OCI-LY1 (cell line): ENCODE measurements at regions not wholly inside any gene's neighbourhood (a gene's known extent, or its start where the extent isn't known, plus 50 kb on each side); places are given as distances from the start of the nearest gene placed in this dataset.

Source experiments
- H2AFZ ChIP-seq: fragments of 200-600 bp; sonication (generic), shearing (Covaris generic); 2 replicates; pipeline ENCODE4 v1.6.0; 2014; ENCODE audit warnings: antibody characterized with exemption, mild to moderate bottlenecking, low read length
- H3F3A ChIP-seq: fragments of 200-600 bp; sonication (generic), shearing (Covaris generic); 2 replicates; pipeline ENCODE4 v1.6.0; 2014; ENCODE audit warnings: mild to moderate bottlenecking, antibody characterized with exemption, low read length, moderate library complexity; ENCODE audit not compliant: insufficient read depth
- H3K27ac ChIP-seq: fragments of 200-600 bp; sonication (generic); 2 replicates; pipeline ENCODE4 v1.5.1; 2014; ENCODE audit warnings: low read length, mixed run types, mild to moderate bottlenecking, low read depth; ENCODE audit not compliant: poor library complexity, severe bottlenecking
- H3K27me3 ChIP-seq: fragments of 200-600 bp; sonication (generic); 2 replicates; pipeline ENCODE4 v1.6.0; 2014; ENCODE audit warnings: antibody characterized with exemption, mild to moderate bottlenecking, low read length, moderate library complexity; ENCODE audit not compliant: insufficient read depth
- H3K36me3 ChIP-seq: fragments of 200-600 bp; sonication (generic); 2 replicates; pipeline ENCODE4 v1.6.1; 2014; ENCODE audit warnings: mild to moderate bottlenecking, antibody characterized with exemption, low read length, moderate library complexity, mixed read lengths; ENCODE audit not compliant: insufficient read depth
- H3K4me1 ChIP-seq: fragments of 200-600 bp; sonication (generic); 2 replicates; pipeline ENCODE4 v1.5.1; 2014; ENCODE audit warnings: mild to moderate bottlenecking, low read length, moderate library complexity; ENCODE audit not compliant: insufficient read depth, severe bottlenecking
- H3K4me2 ChIP-seq: fragments of 200-600 bp; sonication (generic), shearing (Covaris generic); 2 replicates; pipeline ENCODE4 v1.6.1; 2014; ENCODE audit warnings: low read length
- H3K4me3 ChIP-seq: fragments of 200-600 bp; sonication (generic); 2 replicates; pipeline ENCODE4 v1.5.1; 2014; ENCODE audit warnings: low read length, low read depth, mild to moderate bottlenecking, mixed read lengths; ENCODE audit not compliant: poor library complexity, severe bottlenecking
- H3K79me2 ChIP-seq: fragments of 200-600 bp; shearing (Covaris generic); 2 replicates; pipeline ENCODE4 v1.6.1; 2016; ENCODE audit warnings: mixed run types, low read length, mixed read lengths; ENCODE audit not compliant: insufficient read depth
- H3K9ac ChIP-seq: fragments of 200-600 bp; sonication (generic), shearing (Covaris generic); 2 replicates; pipeline ENCODE4 v1.6.1; 2014; ENCODE audit warnings: mild to moderate bottlenecking, low read length, mixed read lengths
- H3K9me2 ChIP-seq: fragments of 200-600 bp; sonication (generic), shearing (Covaris generic); 2 replicates; pipeline ENCODE4 v1.6.1; 2014; ENCODE audit warnings: low read depth, mild to moderate bottlenecking, low read length, mixed read lengths
- H3K9me3 ChIP-seq: fragments of 200-600 bp; shearing (Covaris generic); 2 replicates; pipeline ENCODE4 v1.6.1; 2014; ENCODE audit warnings: low read length, mixed read lengths
- H4K20me1 ChIP-seq: fragments of 200-600 bp; sonication (generic), shearing (Covaris generic); 2 replicates; pipeline ENCODE4 v1.6.0; 2016; ENCODE audit warnings: mild to moderate bottlenecking, low read length; ENCODE audit not compliant: insufficient read depth
- CTCF ChIP-seq: fragments of 200-600 bp; sonication (generic), shearing (Covaris generic); IDR thresholded peaks from 2 replicates; pipeline ENCODE4 v1.5.1; 2017; ENCODE audit warnings: mild to moderate bottlenecking, antibody characterized with exemption, low read length, moderate library complexity, mixed read lengths
- EZH2 ChIP-seq: fragments of 200-600 bp; sonication (generic), shearing (Covaris generic); IDR thresholded peaks from 2 replicates; pipeline ENCODE4 v1.8.0; 2017; ENCODE audit warnings: borderline replicate concordance, mixed run types, mild to moderate bottlenecking, antibody characterized with exemption, low read length, moderate library complexity, mixed read lengths

GRCh38 chr16:75789237-75789636 is 62.9 kb upstream of the CPHXL start:
- Histone ChIP-seq H3K27ac (no peak overlapping the region), H3K4me3 (no peak overlapping the region), H3K4me1 (no peaks in the 10 kb centered on the region), H3K79me2 (no peaks in the 10 kb centered on the region), H3K9me2 (no peaks in the 10 kb centered on the region), H4K20me1 (no peaks in the 10 kb centered on the region), H3F3A (no peaks in the 10 kb centered on the region), H3K9me3 (no peaks in the 10 kb centered on the region), H3K36me3 (no peaks in the 10 kb centered on the region), H2AFZ (no peak overlapping the region), H3K9ac (no peak overlapping the region), H3K4me2 (no peak overlapping the region), H3K27me3 (no peaks in the 10 kb centered on the region)
- TF ChIP-seq CTCF (peak; percentile 83), EZH2 (no peak)

- TF ChIP-seq EZH2: no peak
- TF ChIP-seq CTCF: no peak
- Histone ChIP-seq H3K9me3 (no peaks in the 10 kb centered on the region), H3K36me3 (no peaks in the 10 kb centered on the region), H3K4me3 (no peak overlapping the region), H3K79me2 (no peaks in the 10 kb centered on the region), H3F3A (no peaks in the 10 kb centered on the region), H3K4me1 (no peaks in the 10 kb centered on the region), H3K9me2 (no peaks in the 10 kb centered on the region), H4K20me1 (no peaks in the 10 kb centered on the region), H3K27ac (no peak overlapping the region), H3K4me2 (no peak overlapping the region), H3K27me3 (no peaks in the 10 kb centered on the region), H2AFZ (no peak overlapping the region), H3K9ac (no peak overlapping the region)
Observed at GRCh38 chr16:75792771-75793492, 66.6 kb upstream of the CPHXL start.

- Histone ChIP-seq H3F3A (no peaks in the 10 kb centered on the region), H4K20me1 (no peaks in the 10 kb centered on the region), H3K4me2 (no peak overlapping the region), H3K9ac (no peak overlapping the region), H2AFZ (no peak overlapping the region), H3K79me2 (no peaks in the 10 kb centered on the region), H3K4me3 (no peak overlapping the region), H3K27ac (no peak overlapping the region), H3K27me3 (no peaks in the 10 kb centered on the region), H3K9me2 (no peaks in the 10 kb centered on the region), H3K4me1 (no peaks in the 10 kb centered on the region), H3K36me3 (no peaks in the 10 kb centered on the region), H3K9me3 (no peaks in the 10 kb centered on the region)
- TF ChIP-seq CTCF (no peak), EZH2 (no peak)
Observed at GRCh38 chr16:75793641-75794040, 67.4 kb upstream of the CPHXL start.
